ENCODE measurements at regions not wholly inside any gene's neighbourhood (a gene's known extent, or its start where the extent isn't known, plus 50 kb on each side); places are given as distances from the start of the nearest gene placed in this dataset.

DNA sequence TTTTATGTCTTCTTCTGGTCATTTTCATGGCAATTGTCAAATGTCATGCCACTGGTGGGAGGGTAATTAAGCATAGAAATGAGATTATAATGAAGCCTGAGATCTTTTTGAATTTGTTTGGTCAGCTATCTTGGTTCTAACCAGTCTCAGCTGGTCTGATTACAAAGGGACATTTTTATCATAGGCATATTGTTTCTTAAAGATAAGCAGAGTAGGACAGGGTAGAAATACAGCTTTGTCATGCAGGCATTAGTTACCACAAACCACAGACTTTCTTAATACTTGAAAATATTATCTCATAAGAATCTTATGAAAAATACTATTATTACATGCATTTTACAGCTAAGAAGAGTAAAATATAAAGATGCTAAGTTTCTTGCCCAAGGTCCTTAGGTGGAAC is 1761.5 kb downstream of the PCDH9 start:
- Histone ChIP-seq H2AFZ (ENCODE audit: control insufficient read depth, low read depth, low read length) (no peak overlapping the region), H3K9ac (ENCODE audit: control insufficient read depth, insufficient read depth, low read length) (no peak overlapping the region), H3K36me3 (ENCODE audit: control insufficient read depth in 2 of 2, insufficient read depth in 2 of 2, low read length in 1 of 2) (no peaks in the 10 kb centered on the region), H3K27ac (ENCODE audit: control insufficient read depth, insufficient read depth) (no peak overlapping the region), H4K20me1 (ENCODE audit: control insufficient read depth, insufficient read depth) (no peaks in the 10 kb centered on the region), H3K27me3 (replicated peaks in 1 of 2; ENCODE audit: control insufficient read depth in 2 of 2, insufficient read depth in 2 of 2, low read length in 1 of 2) (no peaks in the 10 kb centered on the region), H3K79me2 (ENCODE audit: control insufficient read depth, insufficient read depth, low read length) (no peaks in the 10 kb centered on the region), H3K4me2 (ENCODE audit: control insufficient read depth, insufficient read depth) (no peak overlapping the region), H3K9me3 (replicated peaks; ENCODE audit: control insufficient read depth, insufficient read depth, low read length) (no peaks in the 10 kb centered on the region), H3K4me1 (ENCODE audit: control insufficient read depth, insufficient read depth, low read length) (no peaks in the 10 kb centered on the region), H3K4me3 (no peak overlapping the region)
- BruUV-seq (replicated peaks), result no TSS peak
- intact Hi-C loops (cut with micrococcal nuclease; ENCODE audit: unreplicated experiment) (no loop called here), in situ Hi-C loops (cut with MboI) (no loop called here)
- SMC1A ChIA-PET (ENCODE audit: uncharacterized antibody, unreplicated experiment), result interaction anchor here (3.3 kb wide), 1 partner anchor 11 kb away, joined by 10 read pairs; no protein-coding TSS in a partner anchor
- TF ChIP-seq STAT1 (conservative IDR thresholded peaks at IDR 0.05) (no peak), TAF1 (IDR thresholded peaks at IDR 0.05; ENCODE audit: borderline replicate concordance, low read depth, low read length) (no peak), RUNX3 (IDR thresholded peaks at IDR 0.05; ENCODE audit: low read length) (peak; percentile 15; the same call in 1 of the 2 replicates), NRF1 (conservative IDR thresholded peaks at IDR 0.05; ENCODE audit: low read depth, low read length) (no peak)
- TF ChIP-seq, protein P1, sequence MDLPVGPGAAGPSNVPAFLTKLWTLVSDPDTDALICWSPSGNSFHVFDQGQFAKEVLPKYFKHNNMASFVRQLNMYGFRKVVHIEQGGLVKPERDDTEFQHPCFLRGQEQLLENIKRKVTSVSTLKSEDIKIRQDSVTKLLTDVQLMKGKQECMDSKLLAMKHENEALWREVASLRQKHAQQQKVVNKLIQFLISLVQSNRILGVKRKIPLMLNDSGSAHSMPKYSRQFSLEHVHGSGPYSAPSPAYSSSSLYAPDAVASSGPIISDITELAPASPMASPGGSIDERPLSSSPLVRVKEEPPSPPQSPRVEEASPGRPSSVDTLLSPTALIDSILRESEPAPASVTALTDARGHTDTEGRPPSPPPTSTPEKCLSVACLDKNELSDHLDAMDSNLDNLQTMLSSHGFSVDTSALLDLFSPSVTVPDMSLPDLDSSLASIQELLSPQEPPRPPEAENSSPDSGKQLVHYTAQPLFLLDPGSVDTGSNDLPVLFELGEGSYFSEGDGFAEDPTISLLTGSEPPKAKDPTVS (IDR thresholded peaks at IDR 0.05; ENCODE audit: low read depth, low read length), result no peak
- TF ChIP-seq, protein P2, sequence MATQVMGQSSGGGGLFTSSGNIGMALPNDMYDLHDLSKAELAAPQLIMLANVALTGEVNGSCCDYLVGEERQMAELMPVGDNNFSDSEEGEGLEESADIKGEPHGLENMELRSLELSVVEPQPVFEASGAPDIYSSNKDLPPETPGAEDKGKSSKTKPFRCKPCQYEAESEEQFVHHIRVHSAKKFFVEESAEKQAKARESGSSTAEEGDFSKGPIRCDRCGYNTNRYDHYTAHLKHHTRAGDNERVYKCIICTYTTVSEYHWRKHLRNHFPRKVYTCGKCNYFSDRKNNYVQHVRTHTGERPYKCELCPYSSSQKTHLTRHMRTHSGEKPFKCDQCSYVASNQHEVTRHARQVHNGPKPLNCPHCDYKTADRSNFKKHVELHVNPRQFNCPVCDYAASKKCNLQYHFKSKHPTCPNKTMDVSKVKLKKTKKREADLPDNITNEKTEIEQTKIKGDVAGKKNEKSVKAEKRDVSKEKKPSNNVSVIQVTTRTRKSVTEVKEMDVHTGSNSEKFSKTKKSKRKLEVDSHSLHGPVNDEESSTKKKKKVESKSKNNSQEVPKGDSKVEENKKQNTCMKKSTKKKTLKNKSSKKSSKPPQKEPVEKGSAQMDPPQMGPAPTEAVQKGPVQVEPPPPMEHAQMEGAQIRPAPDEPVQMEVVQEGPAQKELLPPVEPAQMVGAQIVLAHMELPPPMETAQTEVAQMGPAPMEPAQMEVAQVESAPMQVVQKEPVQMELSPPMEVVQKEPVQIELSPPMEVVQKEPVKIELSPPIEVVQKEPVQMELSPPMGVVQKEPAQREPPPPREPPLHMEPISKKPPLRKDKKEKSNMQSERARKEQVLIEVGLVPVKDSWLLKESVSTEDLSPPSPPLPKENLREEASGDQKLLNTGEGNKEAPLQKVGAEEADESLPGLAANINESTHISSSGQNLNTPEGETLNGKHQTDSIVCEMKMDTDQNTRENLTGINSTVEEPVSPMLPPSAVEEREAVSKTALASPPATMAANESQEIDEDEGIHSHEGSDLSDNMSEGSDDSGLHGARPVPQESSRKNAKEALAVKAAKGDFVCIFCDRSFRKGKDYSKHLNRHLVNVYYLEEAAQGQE (IDR thresholded peaks at IDR 0.05; ENCODE audit: low read depth, low read length), result no peak
- TF ChIP-seq, protein P3, sequence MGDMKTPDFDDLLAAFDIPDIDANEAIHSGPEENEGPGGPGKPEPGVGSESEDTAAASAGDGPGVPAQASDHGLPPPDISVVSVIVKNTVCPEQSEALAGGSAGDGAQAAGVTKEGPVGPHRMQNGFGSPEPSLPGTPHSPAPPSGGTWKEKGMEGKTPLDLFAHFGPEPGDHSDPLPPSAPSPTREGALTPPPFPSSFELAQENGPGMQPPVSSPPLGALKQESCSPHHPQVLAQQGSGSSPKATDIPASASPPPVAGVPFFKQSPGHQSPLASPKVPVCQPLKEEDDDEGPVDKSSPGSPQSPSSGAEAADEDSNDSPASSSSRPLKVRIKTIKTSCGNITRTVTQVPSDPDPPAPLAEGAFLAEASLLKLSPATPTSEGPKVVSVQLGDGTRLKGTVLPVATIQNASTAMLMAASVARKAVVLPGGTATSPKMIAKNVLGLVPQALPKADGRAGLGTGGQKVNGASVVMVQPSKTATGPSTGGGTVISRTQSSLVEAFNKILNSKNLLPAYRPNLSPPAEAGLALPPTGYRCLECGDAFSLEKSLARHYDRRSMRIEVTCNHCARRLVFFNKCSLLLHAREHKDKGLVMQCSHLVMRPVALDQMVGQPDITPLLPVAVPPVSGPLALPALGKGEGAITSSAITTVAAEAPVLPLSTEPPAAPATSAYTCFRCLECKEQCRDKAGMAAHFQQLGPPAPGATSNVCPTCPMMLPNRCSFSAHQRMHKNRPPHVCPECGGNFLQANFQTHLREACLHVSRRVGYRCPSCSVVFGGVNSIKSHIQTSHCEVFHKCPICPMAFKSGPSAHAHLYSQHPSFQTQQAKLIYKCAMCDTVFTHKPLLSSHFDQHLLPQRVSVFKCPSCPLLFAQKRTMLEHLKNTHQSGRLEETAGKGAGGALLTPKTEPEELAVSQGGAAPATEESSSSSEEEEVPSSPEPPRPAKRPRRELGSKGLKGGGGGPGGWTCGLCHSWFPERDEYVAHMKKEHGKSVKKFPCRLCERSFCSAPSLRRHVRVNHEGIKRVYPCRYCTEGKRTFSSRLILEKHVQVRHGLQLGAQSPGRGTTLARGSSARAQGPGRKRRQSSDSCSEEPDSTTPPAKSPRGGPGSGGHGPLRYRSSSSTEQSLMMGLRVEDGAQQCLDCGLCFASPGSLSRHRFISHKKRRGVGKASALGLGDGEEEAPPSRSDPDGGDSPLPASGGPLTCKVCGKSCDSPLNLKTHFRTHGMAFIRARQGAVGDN (IDR thresholded peaks at IDR 0.05), result no peak
- peak; percentile 46; the same call in 2 of the 3 replicates for ATAC-seq
- POLR2A ChIA-PET, result no interaction called here
- RAD21 ChIA-PET (ENCODE audit: unreplicated experiment), result interaction anchor here (1.0 kb wide), 1 partner anchor 13 kb away, joined by 3 read pairs; no protein-coding TSS in a partner anchor
- CTCF ChIA-PET, result no interaction called here
- FAIRE-seq, result no peak
- DNase-seq (ENCODE audit: low read depth, low spot score), result no peak
